GM23338 (cell line): ENCODE measurements at regions not wholly inside any gene's neighbourhood (a gene's known extent, or its start where the extent isn't known, plus 50 kb on each side); places are given as distances from the start of the nearest gene placed in this dataset.

Experiments
- CREB1 ChIP-seq: fragments of 250-450 bp; sonication (Bioruptor Pico); IDR thresholded peaks from 2 replicates; pipeline ENCODE4 v1.5.0; 2020; ENCODE audit warnings: low read depth, mild to moderate bottlenecking, moderate library complexity
- EZH2 ChIP-seq: fragments of 200-600 bp; sonication (generic); IDR thresholded peaks from one replicate; pipeline ENCODE4 v1.8.0; 2017; ENCODE audit warnings: antibody characterized with exemption, mild to moderate bottlenecking, low read depth; ENCODE audit not compliant: unreplicated experiment
- EZH2phosphoT487 ChIP-seq: fragments of 200-600 bp; sonication (generic); IDR thresholded peaks from one replicate; pipeline ENCODE4 v1.8.1; 2018; ENCODE audit warnings: antibody characterized with exemption; ENCODE audit not compliant: unreplicated experiment
- JUNB ChIP-seq: IDR thresholded peaks from one replicate; pipeline ENCODE4 v1.6.1; 2016; ENCODE audit warnings: antibody characterized with exemption; ENCODE audit not compliant: unreplicated experiment
- NANOG ChIP-seq: IDR thresholded peaks from 2 replicates; pipeline ENCODE4 v1.6.1; 2016; ENCODE audit warnings: antibody characterized with exemption, borderline replicate concordance
- POLR2AphosphoS5 ChIP-seq: IDR thresholded peaks from 2 replicates; pipeline ENCODE4 v1.6.1; 2016; ENCODE audit warnings: antibody characterized with exemption, low read depth
- STAT1 ChIP-seq: IDR thresholded peaks from one replicate; pipeline ENCODE4 v1.6.1; 2016; ENCODE audit warnings: antibody characterized with exemption; ENCODE audit not compliant: unreplicated experiment
- TF ChIP-seq, protein P1 (sequence below), 2 experiments: fragments of 200-600 bp in 1 of 2; sonication (generic) in 1 of 2; conservative IDR thresholded peaks; 2 replicates each; pipeline versions ENCODE4 v1.5.1 to v1.6.1; 2016 to 2017; ENCODE audit warnings: antibody characterized with exemption in 2 of 2, low read depth in 2 of 2, mild to moderate bottlenecking in 2 of 2, moderate library complexity in 1 of 2
- TF ChIP-seq, protein P2 (sequence below): IDR thresholded peaks from 2 replicates; pipeline ENCODE4 v1.6.1; 2016; ENCODE audit warnings: antibody characterized with exemption
- TF ChIP-seq, protein P3 (sequence below): IDR thresholded peaks from one replicate; pipeline ENCODE4 v1.6.1; 2018; ENCODE audit warnings: antibody characterized with exemption; ENCODE audit not compliant: unreplicated experiment

DNA sequence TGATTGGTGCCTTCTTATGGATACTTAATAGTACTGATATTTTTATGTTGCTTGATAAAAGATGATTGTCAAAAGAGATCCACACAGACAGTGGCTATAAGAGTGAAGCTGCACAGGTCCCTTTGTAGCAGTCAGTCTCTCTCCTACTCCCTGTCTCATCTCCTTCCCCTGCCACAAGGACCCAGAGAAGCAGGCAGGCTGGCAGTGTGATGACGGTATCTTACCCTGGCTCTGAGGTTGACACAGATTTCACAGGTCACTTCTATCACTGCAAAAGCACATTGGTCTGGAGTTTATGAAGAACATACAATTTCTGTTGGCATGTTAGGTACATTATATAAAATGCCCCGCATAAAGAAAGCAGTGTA is 64.4 kb upstream of the AHR start:
- TF ChIP-seq, protein P1, sequence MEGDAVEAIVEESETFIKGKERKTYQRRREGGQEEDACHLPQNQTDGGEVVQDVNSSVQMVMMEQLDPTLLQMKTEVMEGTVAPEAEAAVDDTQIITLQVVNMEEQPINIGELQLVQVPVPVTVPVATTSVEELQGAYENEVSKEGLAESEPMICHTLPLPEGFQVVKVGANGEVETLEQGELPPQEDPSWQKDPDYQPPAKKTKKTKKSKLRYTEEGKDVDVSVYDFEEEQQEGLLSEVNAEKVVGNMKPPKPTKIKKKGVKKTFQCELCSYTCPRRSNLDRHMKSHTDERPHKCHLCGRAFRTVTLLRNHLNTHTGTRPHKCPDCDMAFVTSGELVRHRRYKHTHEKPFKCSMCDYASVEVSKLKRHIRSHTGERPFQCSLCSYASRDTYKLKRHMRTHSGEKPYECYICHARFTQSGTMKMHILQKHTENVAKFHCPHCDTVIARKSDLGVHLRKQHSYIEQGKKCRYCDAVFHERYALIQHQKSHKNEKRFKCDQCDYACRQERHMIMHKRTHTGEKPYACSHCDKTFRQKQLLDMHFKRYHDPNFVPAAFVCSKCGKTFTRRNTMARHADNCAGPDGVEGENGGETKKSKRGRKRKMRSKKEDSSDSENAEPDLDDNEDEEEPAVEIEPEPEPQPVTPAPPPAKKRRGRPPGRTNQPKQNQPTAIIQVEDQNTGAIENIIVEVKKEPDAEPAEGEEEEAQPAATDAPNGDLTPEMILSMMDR (conservative IDR thresholded peaks at IDR 0.05; ENCODE audit: low read depth in 2 of 2) = no peak
- TF ChIP-seq JUNB (no peak), CREB1 (CRISPR knock-in tag) (no peak), EZH2phosphoT487 (no peak), EZH2 (no peak), POLR2AphosphoS5 (no peak), STAT1 (no peak), NANOG (no peak)
- TF ChIP-seq, protein P2, sequence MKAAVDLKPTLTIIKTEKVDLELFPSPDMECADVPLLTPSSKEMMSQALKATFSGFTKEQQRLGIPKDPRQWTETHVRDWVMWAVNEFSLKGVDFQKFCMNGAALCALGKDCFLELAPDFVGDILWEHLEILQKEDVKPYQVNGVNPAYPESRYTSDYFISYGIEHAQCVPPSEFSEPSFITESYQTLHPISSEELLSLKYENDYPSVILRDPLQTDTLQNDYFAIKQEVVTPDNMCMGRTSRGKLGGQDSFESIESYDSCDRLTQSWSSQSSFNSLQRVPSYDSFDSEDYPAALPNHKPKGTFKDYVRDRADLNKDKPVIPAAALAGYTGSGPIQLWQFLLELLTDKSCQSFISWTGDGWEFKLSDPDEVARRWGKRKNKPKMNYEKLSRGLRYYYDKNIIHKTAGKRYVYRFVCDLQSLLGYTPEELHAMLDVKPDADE = no peak
- TF ChIP-seq, protein P3, sequence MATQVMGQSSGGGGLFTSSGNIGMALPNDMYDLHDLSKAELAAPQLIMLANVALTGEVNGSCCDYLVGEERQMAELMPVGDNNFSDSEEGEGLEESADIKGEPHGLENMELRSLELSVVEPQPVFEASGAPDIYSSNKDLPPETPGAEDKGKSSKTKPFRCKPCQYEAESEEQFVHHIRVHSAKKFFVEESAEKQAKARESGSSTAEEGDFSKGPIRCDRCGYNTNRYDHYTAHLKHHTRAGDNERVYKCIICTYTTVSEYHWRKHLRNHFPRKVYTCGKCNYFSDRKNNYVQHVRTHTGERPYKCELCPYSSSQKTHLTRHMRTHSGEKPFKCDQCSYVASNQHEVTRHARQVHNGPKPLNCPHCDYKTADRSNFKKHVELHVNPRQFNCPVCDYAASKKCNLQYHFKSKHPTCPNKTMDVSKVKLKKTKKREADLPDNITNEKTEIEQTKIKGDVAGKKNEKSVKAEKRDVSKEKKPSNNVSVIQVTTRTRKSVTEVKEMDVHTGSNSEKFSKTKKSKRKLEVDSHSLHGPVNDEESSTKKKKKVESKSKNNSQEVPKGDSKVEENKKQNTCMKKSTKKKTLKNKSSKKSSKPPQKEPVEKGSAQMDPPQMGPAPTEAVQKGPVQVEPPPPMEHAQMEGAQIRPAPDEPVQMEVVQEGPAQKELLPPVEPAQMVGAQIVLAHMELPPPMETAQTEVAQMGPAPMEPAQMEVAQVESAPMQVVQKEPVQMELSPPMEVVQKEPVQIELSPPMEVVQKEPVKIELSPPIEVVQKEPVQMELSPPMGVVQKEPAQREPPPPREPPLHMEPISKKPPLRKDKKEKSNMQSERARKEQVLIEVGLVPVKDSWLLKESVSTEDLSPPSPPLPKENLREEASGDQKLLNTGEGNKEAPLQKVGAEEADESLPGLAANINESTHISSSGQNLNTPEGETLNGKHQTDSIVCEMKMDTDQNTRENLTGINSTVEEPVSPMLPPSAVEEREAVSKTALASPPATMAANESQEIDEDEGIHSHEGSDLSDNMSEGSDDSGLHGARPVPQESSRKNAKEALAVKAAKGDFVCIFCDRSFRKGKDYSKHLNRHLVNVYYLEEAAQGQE = no peak
